MM.1S (cell line): ENCODE measurements at regions not wholly inside any gene's neighbourhood (a gene's known extent, or its start where the extent isn't known, plus 50 kb on each side); places are given as distances from the start of the nearest gene placed in this dataset.

Experiments used
- DNase-seq: peaks from one replicate; pipeline ENCODE4 v3.0.0-alpha.2; 2015
- H2AFZ ChIP-seq: fragments of 300-600 bp; sonication (generic); 2 replicates; pipeline ENCODE4 v1.6.0; 2016; ENCODE audit warnings: antibody characterized with exemption, low read length
- H3F3A ChIP-seq: fragments of 300-600 bp; sonication (generic); 2 replicates; pipeline ENCODE4 v1.6.1; 2016; ENCODE audit warnings: mild to moderate bottlenecking, antibody characterized with exemption, low read length, moderate library complexity, mixed read lengths; ENCODE audit not compliant: insufficient read depth
- H3K27ac ChIP-seq: fragments of 300-600 bp; sonication (generic); 2 replicates; pipeline ENCODE4 v1.5.1; 2016; ENCODE audit warnings: mild to moderate bottlenecking, low read length
- H3K27me3 ChIP-seq: fragments of 300-600 bp; sonication (generic); replicated peaks from 2 replicates; pipeline ENCODE4 v1.6.0; 2016; ENCODE audit warnings: low read length; ENCODE audit not compliant: insufficient read depth
- H3K36me3 ChIP-seq: fragments of 300-600 bp; sonication (generic); replicated peaks from 2 replicates; pipeline ENCODE4 v1.6.1; 2016; ENCODE audit warnings: mild to moderate bottlenecking, low read length, mixed read lengths; ENCODE audit not compliant: insufficient read depth
- H3K4me1 ChIP-seq: fragments of 300-600 bp; sonication (generic); 2 replicates; pipeline ENCODE4 v1.6.1; 2016; ENCODE audit warnings: low read length, mixed read lengths
- H3K4me2 ChIP-seq: fragments of 300-600 bp; sonication (generic); 2 replicates; pipeline ENCODE4 v1.6.0; 2016; ENCODE audit warnings: low read depth, low read length
- H3K4me3 ChIP-seq: fragments of 300-600 bp; sonication (generic); 2 replicates; pipeline ENCODE4 v1.5.1; 2016; ENCODE audit warnings: low read length, mixed read lengths
- H3K79me2 ChIP-seq: fragments of 300-600 bp; sonication (generic); 2 replicates; pipeline ENCODE4 v1.6.1; 2016; ENCODE audit warnings: mixed run types, low read length, mixed read lengths
- H3K9ac ChIP-seq: fragments of 300-600 bp; sonication (generic); 2 replicates; pipeline ENCODE4 v1.6.1; 2016; ENCODE audit warnings: low read length, mixed read lengths
- H3K9me2 ChIP-seq: fragments of 300-600 bp; sonication (generic); replicated peaks from 2 replicates; pipeline ENCODE4 v1.6.1; 2016; ENCODE audit warnings: mild to moderate bottlenecking, low read length, mixed read lengths; ENCODE audit not compliant: insufficient read depth
- H3K9me3 ChIP-seq: fragments of 300-600 bp; sonication (generic); replicated peaks from 2 replicates; pipeline ENCODE4 v1.6.1; 2016; ENCODE audit warnings: mild to moderate bottlenecking, low read length, mixed read lengths; ENCODE audit not compliant: insufficient read depth
- H4K20me1 ChIP-seq: fragments of 300-600 bp; sonication (generic); 2 replicates; pipeline ENCODE4 v1.6.1; 2016; ENCODE audit warnings: mild to moderate bottlenecking, low read length, moderate library complexity, mixed read lengths; ENCODE audit not compliant: insufficient read depth
- CTCF ChIP-seq: fragments of 300-600 bp; sonication (generic); IDR thresholded peaks from 2 replicates; pipeline ENCODE4 v1.5.1; 2016; ENCODE audit warnings: antibody characterized with exemption, low read length, mixed read lengths
- EZH2 ChIP-seq: fragments of 300-600 bp; sonication (generic); optimal IDR thresholded peaks from 2 replicates; pipeline ENCODE3; 2017; ENCODE audit warnings: low read depth, mild to moderate bottlenecking, antibody characterized with exemption, low read length, mixed read lengths
- EZH2phosphoT487 ChIP-seq: fragments of 300-600 bp; sonication (generic); IDR thresholded peaks from 2 replicates; pipeline ENCODE4 v1.6.1; 2018; ENCODE audit warnings: antibody characterized with exemption, low read length

- no peaks in the 10 kb centered on the region for H3K36me3 ChIP-seq
- no peaks in the 10 kb centered on the region for H4K20me1 ChIP-seq
- TF ChIP-seq EZH2 (no peak), CTCF (no peak), EZH2phosphoT487 (no peak)
- no peaks in the 10 kb centered on the region for H3K9me2 ChIP-seq
- H3K4me2 ChIP-seq, result no peak overlapping the region
- no peak overlapping the region for H3K4me3 ChIP-seq
- H3K79me2 ChIP-seq, result no peaks in the 10 kb centered on the region
- H3K27me3 ChIP-seq, result no peaks in the 10 kb centered on the region
- no peaks in the 10 kb centered on the region for H3K4me1 ChIP-seq
- H2AFZ ChIP-seq, result no peak overlapping the region
- no peaks in the 10 kb centered on the region for H3K9me3 ChIP-seq
- no peak for DNase-seq
- H3K27ac ChIP-seq, result no peak overlapping the region
- no peaks in the 10 kb centered on the region for H3F3A ChIP-seq
- no peak overlapping the region for H3K9ac ChIP-seq
Observed at GRCh38 chrX:39476604-39477021, 621.1 kb downstream of the BCOR start.

GRCh38 chrX:39477031-39477761 lies 620.6 kb downstream of the BCOR start:
- DNase-seq, result no peak
- Histone ChIP-seq H3K9me3 (no peaks in the 10 kb centered on the region), H3K36me3 (no peaks in the 10 kb centered on the region), H3F3A (no peaks in the 10 kb centered on the region), H4K20me1 (no peaks in the 10 kb centered on the region), H2AFZ (no peak overlapping the region), H3K27ac (no peak overlapping the region), H3K9ac (no peak overlapping the region), H3K4me3 (no peak overlapping the region), H3K4me2 (no peak overlapping the region), H3K9me2 (no peaks in the 10 kb centered on the region), H3K79me2 (no peaks in the 10 kb centered on the region), H3K4me1 (no peaks in the 10 kb centered on the region), H3K27me3 (no peaks in the 10 kb centered on the region)
- no peak for TF ChIP-seq EZH2phosphoT487
- TF ChIP-seq CTCF, result no peak
- no peak for TF ChIP-seq EZH2

GRCh38 chrX:39477762-39478120 lies 620.0 kb downstream of the BCOR start:
- Histone ChIP-seq H4K20me1 (no peaks in the 10 kb centered on the region), H3K9ac (no peak overlapping the region), H2AFZ (no peak overlapping the region), H3K9me2 (no peaks in the 10 kb centered on the region), H3K9me3 (no peaks in the 10 kb centered on the region), H3K27me3 (no peaks in the 10 kb centered on the region), H3K27ac (no peak overlapping the region), H3K79me2 (no peaks in the 10 kb centered on the region), H3K4me1 (no peaks in the 10 kb centered on the region), H3K36me3 (no peaks in the 10 kb centered on the region), H3F3A (no peaks in the 10 kb centered on the region), H3K4me2 (no peak overlapping the region), H3K4me3 (no peak overlapping the region)
- TF ChIP-seq EZH2phosphoT487, result no peak
- TF ChIP-seq CTCF, result no peak
- no peak for DNase-seq
